RWPE2 (cell line): ENCODE measurements at regions not wholly inside any gene's neighbourhood (a gene's known extent, or its start where the extent isn't known, plus 50 kb on each side); places are given as distances from the start of the nearest gene placed in this dataset.

Source experiments
- ATAC-seq: fragments of 200-7000 bp; cut with Tn5 transposase; 3 replicates; pipeline ENCODE4 v1.9.1; 2021; ENCODE audit warnings: low read depth
- DNase-seq: peaks from one replicate; pipeline ENCODE4 v3.0.0-alpha.2; 2020; ENCODE audit warnings: low spot score
- H3K27ac ChIP-seq: fragments of 450-650 bp; 2 replicates; pipeline ENCODE4 v1.5.1; 2017; ENCODE audit warnings: mild to moderate bottlenecking; ENCODE audit not compliant: poor library complexity, severe bottlenecking
- H3K27me3 ChIP-seq: fragments of 250-450 bp; sonication (Bioruptor Pico); 2 replicates; pipeline ENCODE4 v1.5.1; 2021; ENCODE audit warnings: mild to moderate bottlenecking, moderate library complexity; ENCODE audit not compliant: insufficient read depth, poor library complexity, severe bottlenecking
- H3K36me3 ChIP-seq: fragments of 250-450 bp; sonication (Bioruptor Pico); 2 replicates; pipeline ENCODE4 v1.5.1; 2020; ENCODE audit warnings: low read depth, mild to moderate bottlenecking, moderate library complexity
- H3K4me1 ChIP-seq: fragments of 250-450 bp; sonication (Bioruptor Pico); 2 replicates; pipeline ENCODE4 v1.5.1; 2021; ENCODE audit warnings: mild to moderate bottlenecking, moderate library complexity; ENCODE audit not compliant: insufficient read depth, poor library complexity, severe bottlenecking
- H3K4me3 ChIP-seq: fragments of 250-450 bp; sonication (Bioruptor Pico); 2 replicates; pipeline ENCODE4 v1.5.1; 2021; ENCODE audit warnings: mild to moderate bottlenecking, moderate library complexity; ENCODE audit not compliant: severe bottlenecking
- H3K9me3 ChIP-seq: fragments of 250-450 bp; sonication (Bioruptor Pico); 2 replicates; pipeline ENCODE4 v1.5.1; 2021; ENCODE audit warnings: mild to moderate bottlenecking, moderate library complexity; ENCODE audit not compliant: severe bottlenecking
- TF ChIP-seq, protein P1 (sequence below): fragments of 450-650 bp; IDR thresholded peaks from one replicate; pipeline ENCODE4 v1.5.1; 2017; ENCODE audit warnings: mild to moderate bottlenecking, moderate library complexity; ENCODE audit not compliant: poor library complexity, severe bottlenecking

- Histone ChIP-seq H3K9me3 (no peaks in the 10 kb centered on the region), H3K4me3 (no peak overlapping the region), H3K4me1 (no peaks in the 10 kb centered on the region), H3K27me3 (no peaks in the 10 kb centered on the region), H3K36me3 (no peaks in the 10 kb centered on the region), H3K27ac (no peak overlapping the region)
- ATAC-seq (no peak), DNase-seq (no peak)
- TF ChIP-seq, protein P1, sequence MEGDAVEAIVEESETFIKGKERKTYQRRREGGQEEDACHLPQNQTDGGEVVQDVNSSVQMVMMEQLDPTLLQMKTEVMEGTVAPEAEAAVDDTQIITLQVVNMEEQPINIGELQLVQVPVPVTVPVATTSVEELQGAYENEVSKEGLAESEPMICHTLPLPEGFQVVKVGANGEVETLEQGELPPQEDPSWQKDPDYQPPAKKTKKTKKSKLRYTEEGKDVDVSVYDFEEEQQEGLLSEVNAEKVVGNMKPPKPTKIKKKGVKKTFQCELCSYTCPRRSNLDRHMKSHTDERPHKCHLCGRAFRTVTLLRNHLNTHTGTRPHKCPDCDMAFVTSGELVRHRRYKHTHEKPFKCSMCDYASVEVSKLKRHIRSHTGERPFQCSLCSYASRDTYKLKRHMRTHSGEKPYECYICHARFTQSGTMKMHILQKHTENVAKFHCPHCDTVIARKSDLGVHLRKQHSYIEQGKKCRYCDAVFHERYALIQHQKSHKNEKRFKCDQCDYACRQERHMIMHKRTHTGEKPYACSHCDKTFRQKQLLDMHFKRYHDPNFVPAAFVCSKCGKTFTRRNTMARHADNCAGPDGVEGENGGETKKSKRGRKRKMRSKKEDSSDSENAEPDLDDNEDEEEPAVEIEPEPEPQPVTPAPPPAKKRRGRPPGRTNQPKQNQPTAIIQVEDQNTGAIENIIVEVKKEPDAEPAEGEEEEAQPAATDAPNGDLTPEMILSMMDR: no peak
These were observed 222.6 kb upstream of the NEIL3 start for GRCh38 chr4:177087060-177087459.

GRCh38 chr4:177087499-177087898, 222.2 kb upstream of the NEIL3 start:
- TF ChIP-seq, protein P1: no peak
- H3K27me3 ChIP-seq: no peaks in the 10 kb centered on the region
- no peak overlapping the region for H3K4me3 ChIP-seq
- H3K9me3 ChIP-seq: no peaks in the 10 kb centered on the region
- H3K4me1 ChIP-seq: no peaks in the 10 kb centered on the region
- H3K36me3 ChIP-seq: no peaks in the 10 kb centered on the region
- no peak overlapping the region for H3K27ac ChIP-seq
- ATAC-seq (no peak), DNase-seq (no peak)

- H3K4me1 ChIP-seq: no peaks in the 10 kb centered on the region
- DNase-seq (no peak), ATAC-seq (no peak)
- no peaks in the 10 kb centered on the region for H3K9me3 ChIP-seq
- no peaks in the 10 kb centered on the region for H3K27me3 ChIP-seq
- no peak overlapping the region for H3K27ac ChIP-seq
- H3K4me3 ChIP-seq: no peak overlapping the region
- TF ChIP-seq, protein P1: no peak
- no peaks in the 10 kb centered on the region for H3K36me3 ChIP-seq
These were observed 218.2 kb upstream of the NEIL3 start for GRCh38 chr4:177091515-177091914.

DNA sequence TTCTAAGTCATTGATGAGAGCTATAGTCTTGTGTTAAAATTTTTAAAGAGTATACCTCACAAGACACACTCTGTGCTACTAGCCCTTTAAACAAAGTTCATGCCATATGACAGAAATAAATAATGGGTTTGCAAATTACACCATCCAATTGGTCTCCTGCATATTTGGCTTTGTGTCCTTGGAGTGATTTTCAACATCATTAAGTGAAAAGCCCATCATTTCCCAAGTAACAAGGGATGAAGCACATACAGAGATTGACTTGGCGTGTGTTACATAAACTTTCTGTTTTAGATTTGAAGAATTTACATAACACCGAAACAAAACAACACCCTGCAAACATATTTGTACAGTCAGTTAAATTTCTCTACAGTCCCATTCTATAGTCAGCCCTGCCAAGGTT, 216.9 kb upstream of the NEIL3 start:
- Histone ChIP-seq H3K27ac (no peak overlapping the region), H3K9me3 (no peaks in the 10 kb centered on the region), H3K36me3 (no peaks in the 10 kb centered on the region), H3K27me3 (no peaks in the 10 kb centered on the region), H3K4me3 (no peak overlapping the region), H3K4me1 (no peaks in the 10 kb centered on the region)
- DNase-seq (no peak), ATAC-seq (no peak)
- TF ChIP-seq, protein P1: no peak

DNA sequence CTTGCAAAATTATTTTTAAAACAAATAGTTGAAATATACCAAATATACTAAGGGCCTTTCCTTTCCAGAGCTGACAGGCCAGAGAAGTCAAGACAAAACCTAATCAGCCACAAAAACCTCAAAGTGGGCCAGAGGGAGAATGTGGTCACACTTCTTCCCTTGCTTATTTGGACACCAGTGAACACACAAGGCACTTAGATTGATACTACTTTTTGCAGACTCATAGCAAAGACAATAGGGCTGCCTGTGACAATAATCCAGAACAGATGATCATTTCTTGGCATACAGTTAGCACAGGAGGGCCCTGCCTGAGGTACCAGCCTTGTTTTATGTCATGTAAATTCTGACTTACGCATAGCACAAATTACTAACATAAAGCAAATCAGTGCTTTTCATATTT, 215.7 kb upstream of the NEIL3 start:
- DNase-seq (no peak), ATAC-seq (no peak)
- TF ChIP-seq, protein P1: no peak
- no peaks in the 10 kb centered on the region for H3K4me1 ChIP-seq
- no peak overlapping the region for H3K27ac ChIP-seq
- no peak overlapping the region for H3K4me3 ChIP-seq
- H3K9me3 ChIP-seq: no peaks in the 10 kb centered on the region
- no peaks in the 10 kb centered on the region for H3K27me3 ChIP-seq
- no peaks in the 10 kb centered on the region for H3K36me3 ChIP-seq
